GM19397 (cell line): ENCODE measurements at regions not wholly inside any gene's neighbourhood (a gene's known extent, or its start where the extent isn't known, plus 50 kb on each side); places are given as distances from the start of the nearest gene placed in this dataset.
"Not testable (repeated sequence)": the region's sequence is repeated elsewhere in the genome, so short reads cannot be mapped to it uniquely, and the experiment has no call there.

Source experiments
- ATAC-seq: cut with Tn5 transposase; IDR thresholded peaks from one replicate; pipeline ENCODE4 v1.9.1; 2021; ENCODE audit warnings: mild to moderate bottlenecking, moderate library complexity; ENCODE audit not compliant: unreplicated experiment

DNA sequence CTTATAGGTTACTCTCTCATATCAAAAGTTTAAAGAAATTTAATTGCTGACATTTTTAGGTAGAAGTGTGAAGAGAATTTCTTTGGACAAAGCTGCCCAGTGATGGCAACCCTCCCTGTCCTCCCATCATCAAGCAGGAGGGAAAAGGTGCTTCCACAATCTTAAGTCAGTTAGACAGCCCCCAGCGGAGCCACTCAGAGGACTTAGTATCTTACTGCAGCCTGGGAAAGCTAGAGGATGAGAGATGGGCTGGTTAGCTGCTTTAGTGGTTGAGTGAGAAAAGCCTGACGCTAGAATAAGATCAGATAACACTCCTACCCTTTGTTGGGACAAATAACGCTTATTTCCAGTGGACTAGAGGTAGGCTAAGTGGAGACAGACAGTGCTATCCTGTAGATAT lies 227.1 kb downstream of the RFPL4B start:
- ATAC-seq, result no peak

DNA sequence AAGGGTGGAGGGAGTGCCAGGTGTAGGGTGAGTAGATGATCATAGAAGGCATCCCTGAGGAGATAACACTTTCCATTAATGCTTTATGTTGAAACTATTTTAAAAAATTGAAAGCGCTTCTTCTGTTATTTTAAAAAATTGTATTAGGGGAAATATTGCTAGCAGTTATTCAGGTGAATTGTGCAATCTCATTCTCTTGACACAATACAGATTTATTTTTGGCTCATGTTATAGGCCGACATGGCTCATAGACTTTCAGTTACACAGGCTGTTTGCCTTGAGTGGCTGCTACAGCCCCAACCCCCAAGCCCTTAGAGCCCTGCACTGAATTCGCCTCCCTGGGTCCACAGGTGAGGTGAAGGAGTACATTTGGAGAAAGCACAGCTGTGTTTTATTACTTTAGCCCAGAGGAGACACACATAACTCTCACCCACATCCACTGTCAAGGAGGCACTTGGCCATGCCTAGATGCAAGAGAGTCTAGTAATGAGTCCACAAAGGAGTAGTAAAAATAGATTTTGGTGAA lies 228.2 kb downstream of the RFPL4B start:
- ATAC-seq, result no peak

GRCh38 chr6:112576423-112576822 lies 229.3 kb downstream of the RFPL4B start:
- no peak for ATAC-seq

DNA sequence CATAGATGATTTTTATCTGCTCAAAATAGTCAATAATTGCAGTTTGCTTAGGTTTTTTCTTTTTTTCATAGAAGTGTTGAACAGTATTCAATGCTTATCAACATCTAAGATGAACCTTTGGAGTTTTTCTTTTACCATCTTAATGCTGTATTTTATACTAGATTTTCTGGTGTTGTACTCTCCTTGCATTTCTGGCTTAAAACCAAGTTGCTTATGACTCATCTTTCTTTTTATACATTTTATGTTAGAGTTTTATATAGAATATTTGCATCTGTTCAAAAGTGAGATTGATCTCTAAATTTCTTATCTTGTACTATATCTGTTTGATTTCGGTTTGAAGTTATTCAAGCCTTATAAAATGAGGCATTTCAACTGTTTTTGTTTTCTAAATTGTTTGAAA lies 232.5 kb downstream of the RFPL4B start:
- no peak for ATAC-seq

DNA sequence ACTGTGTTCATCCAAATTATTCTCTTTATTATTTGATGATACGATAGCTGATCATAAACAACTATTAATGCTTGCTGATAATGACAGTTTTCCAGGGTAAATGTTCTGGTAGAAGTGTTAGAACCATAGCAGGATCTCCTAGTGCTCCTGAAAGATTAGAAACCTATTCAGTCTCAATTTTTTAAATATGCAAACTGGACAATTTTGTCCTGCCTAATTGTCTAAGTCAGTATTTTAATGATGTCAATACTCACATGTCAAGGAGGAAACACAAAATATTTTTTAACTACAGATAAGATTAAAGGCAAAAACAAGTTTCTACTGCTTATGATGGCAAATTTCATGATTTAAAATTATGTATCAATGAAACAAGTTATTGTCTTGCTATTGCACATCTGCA lies 233.9 kb downstream of the RFPL4B start:
- no peak for ATAC-seq

DNA sequence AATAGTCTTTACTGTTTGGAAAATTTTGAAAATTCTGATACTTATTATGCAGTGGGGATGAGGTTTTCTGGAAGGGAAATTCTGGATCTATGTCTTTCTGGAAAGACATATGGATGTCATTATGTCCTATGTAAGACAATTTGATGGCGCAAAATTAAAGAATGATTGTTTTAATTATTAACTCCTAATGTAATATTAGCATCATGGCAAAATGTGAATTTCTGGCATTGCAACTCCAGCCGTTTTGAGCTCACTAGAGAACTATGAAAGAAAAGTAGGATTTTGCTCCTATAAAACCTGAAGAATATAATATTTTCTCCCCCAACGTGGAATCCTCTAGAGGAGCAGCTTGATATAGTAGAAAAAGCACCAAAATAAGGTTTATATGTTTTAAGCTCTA lies 243.2 kb downstream of the RFPL4B start:
- no peak for ATAC-seq

GRCh38 chr6:112591329-112591728 lies 244.2 kb downstream of the RFPL4B start:
- no peak for ATAC-seq

GRCh38 chr6:112592159-112592558 lies 245.0 kb downstream of the RFPL4B start:
- no peak for ATAC-seq

- ATAC-seq, result no peak
These were observed 247.9 kb downstream of the RFPL4B start for GRCh38 chr6:112594886-112595594.

- no peak for ATAC-seq
These were observed 248.7 kb downstream of the RFPL4B start for GRCh38 chr6:112595841-112596240.

DNA sequence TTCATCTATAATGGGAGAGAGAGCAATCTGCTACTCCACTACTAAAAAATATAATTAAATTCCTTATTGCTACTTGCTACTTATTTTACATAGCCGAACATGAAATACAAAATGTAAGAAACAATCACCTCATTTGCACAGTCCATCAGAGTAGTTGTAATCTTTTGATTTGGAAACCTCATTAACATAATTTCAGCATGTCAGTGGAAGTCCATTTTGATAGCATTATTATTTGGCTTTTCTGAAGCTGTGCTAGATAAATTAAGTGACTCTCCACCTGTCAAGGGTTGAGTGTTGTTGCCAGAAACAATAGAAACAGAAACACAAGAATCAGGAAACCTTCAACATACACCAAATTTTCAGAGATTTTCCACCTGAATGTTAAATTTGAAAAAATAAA lies 250.0 kb downstream of the RFPL4B start:
- ATAC-seq, result no peak

GRCh38 chr6:112600168-112600567 lies 253.0 kb downstream of the RFPL4B start:
- no peak for ATAC-seq

GRCh38 chr6:112603726-112604125 lies 256.6 kb downstream of the RFPL4B start:
- ATAC-seq, result no peak

GRCh38 chr6:112606656-112607435 lies 259.7 kb downstream of the RFPL4B start:
- ATAC-seq, result no peak

- ATAC-seq, result not testable (repeated sequence)
These were observed 261.8 kb downstream of the RFPL4B start for GRCh38 chr6:112608925-112609324.

GRCh38 chr6:112613410-112613809 lies 266.3 kb downstream of the RFPL4B start:
- no peak for ATAC-seq

- no peak for ATAC-seq
These were observed 271.7 kb downstream of the RFPL4B start for GRCh38 chr6:112618849-112619248.

DNA sequence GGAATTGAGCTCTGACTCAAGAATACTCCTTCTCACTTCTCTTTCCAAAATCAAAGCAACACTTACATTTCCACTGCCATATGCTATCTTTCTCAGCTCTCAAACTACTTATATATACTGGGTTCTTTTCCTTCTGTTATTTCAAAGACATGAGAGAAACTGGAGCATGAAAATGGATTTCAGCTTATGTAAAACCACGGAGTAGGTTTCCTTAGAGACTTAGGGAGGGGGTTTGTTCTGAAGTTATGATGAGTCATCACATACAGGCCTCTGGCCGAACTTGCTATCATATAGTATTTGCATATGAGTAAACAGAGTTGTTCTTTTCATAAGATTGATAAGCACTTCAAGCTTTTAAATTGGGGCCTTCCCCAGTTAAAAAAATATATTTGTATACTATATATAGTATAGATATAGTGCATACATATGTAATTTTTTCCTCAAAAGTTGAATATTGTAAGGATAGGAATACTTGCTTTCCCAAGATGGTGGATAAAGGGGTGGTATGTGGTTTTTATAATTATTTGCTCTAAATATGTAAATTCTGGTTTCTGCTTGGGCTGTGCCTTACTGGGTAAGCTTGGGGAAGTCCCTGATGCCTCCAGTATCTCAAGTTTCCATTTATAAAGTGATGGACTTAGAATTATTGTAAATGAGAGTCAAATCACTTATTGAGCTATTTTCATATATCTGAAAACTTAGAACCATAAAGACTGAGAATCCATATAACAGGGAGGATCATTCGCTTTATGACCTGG lies 273.9 kb downstream of the RFPL4B start:
- ATAC-seq, result no peak

DNA sequence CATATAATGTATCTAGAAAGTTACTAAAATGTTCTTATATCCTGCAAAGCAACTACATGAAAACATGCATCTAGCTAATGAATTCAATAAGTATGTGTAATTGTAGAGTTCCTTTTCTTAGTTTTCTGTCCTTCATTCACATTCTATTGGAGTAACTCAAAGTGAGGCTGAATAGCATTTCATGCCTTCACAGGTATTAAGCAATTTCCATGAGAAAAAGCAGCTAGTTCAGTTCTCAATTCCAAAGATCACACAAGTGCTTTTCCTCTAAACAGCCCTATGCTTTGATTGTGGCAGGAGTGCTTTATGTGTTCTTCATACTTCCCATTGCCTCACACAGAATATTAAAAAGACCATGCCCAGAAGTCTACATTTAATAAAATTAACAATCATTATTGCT lies 274.9 kb downstream of the RFPL4B start:
- ATAC-seq, result no peak

DNA sequence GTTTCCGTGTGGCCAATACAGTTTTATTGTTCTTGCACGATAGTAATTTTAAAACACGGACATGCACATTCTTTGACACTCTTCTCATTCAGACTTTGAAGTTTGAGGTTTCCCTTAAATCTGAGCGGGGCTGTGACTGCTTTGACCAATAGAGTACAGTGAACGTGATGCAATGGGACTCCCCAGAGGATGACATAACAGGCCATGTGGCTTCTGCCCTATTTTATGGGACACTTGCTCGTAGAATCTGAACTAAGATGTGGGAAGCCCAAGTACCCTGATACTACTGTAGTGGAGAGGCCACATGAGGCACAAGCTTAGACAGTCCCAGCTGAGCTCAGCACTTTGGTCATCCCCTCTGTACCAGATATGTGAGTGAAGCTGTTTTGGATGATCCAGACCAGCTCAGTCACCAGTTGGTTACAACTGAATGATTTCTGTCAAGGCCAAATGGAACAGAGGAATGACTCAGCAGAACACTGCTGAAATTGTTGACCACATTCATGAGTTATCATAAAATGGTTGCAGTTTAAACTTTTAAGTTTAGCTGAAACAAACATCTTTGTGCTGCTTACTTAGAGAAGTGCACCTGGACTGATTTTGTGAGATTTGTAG lies 279.4 kb downstream of the RFPL4B start:
- ATAC-seq, result peak; percentile 66

GRCh38 chr6:112634376-112634775 lies 287.2 kb downstream of the RFPL4B start:
- ATAC-seq, result no peak
